RPMI7951 (cell line): ENCODE measurements at regions not wholly inside any gene's neighbourhood (a gene's known extent, or its start where the extent isn't known, plus 50 kb on each side); places are given as distances from the start of the nearest gene placed in this dataset.
"Not testable (repeated sequence)": the region's sequence is repeated elsewhere in the genome, so short reads cannot be mapped to it uniquely, and the experiment has no call there.

Experiments used
- DNase-seq: peaks from one replicate; pipeline ENCODE4 v3.0.0-alpha.2; 2012; ENCODE audit warnings: low read depth

DNA sequence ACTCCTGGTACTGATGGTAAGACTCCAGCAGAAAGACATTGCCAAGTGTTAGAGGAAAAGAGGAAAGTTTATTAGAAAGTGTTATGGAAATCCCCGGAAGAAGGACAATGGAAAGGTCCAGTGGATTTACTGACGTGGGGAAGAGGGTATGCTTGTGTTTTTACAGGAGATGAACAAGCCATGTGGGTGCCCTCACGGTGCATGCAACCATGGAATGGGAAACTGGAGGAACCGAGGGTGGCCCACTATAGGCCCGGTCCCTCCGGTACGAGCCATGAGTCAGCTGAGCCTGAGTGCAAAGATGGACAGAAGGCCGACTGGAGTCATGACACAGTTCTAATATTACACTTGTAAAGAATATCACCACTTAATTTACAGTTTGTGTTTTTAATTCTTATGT is 123.3 kb upstream of the ZCCHC13 start:
- DNase-seq: no peak

GRCh38 chrX:74179990-74180389 is 124.0 kb upstream of the ZCCHC13 start:
- DNase-seq: no peak

DNA sequence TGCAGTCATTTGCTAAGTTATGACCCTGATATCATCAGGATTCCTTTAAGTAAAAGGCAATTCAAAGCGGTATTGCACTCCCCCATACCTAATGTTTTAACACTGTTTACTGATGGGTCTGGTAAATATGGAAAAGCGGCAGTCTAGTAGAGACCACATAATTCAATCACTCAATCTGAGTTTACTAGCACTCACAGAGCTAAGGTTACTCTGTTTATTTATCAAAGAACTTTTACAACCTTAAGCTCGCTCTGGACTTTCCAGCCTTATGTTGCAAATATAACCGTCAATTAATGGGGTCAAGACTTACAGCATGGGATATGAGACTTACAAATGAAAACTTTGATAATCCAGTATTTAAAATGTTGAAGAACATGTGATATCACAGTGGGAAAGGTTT is 124.5 kb upstream of the ZCCHC13 start:
- no peak for DNase-seq

DNA sequence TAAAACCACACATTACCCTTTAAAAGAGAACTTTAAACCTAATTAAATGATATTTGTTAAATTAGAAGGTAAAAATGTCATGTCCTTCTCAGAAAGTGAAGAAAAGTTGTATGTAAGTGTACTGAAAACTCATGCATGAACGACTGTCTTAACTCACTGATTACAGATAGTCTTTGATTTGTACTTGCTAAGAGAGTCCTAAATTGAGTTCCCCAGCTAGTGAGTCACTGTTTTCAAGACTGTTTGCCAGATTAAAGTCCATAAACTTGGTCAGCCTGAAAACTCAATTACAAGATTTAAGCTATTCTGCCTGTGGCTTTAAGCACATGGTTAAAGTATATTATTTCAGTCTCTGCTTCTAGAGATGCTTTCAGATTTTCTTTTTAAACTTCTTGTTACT is 124.9 kb upstream of the ZCCHC13 start:
- peak; percentile 24 for DNase-seq

DNA sequence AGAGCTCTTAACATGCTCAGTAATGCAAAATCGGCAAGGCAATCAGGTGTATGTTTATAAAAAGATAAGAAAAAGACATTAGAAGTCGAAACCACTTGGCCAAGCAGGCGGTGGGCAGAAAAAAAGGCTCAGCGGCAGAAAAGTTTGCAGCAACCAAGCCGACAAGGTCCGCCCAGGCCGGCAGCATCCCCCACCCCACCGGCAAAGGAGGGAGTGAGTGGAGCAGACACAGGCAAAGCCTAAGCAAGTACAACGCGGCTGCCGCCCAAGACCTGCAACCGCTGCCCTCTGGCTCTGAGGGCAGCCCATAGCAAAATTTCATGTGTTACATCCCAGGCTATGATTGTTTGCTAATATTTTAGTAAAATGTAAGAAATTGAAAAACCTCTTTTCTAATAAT is 125.4 kb upstream of the ZCCHC13 start:
- DNase-seq: no peak

DNA sequence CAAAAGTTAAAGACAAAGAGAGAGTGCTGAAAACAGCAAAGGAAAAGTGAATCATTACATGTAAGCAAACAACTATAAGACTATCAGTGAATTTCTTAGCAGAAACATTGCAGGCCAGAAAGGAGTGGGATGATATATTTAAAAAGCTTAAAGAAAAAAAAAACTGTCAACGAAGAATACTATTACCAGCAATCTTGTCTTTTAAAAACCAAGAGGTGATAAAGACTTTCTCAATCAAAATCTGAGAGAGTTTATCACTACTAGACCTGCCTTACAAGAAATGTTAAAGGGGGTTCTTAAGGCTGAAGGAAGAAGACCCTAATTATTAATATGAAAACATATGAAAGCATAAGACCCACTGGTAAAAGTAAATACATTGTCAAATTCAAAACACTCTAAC is 132.5 kb upstream of the ZCCHC13 start:
- DNase-seq: no peak

DNA sequence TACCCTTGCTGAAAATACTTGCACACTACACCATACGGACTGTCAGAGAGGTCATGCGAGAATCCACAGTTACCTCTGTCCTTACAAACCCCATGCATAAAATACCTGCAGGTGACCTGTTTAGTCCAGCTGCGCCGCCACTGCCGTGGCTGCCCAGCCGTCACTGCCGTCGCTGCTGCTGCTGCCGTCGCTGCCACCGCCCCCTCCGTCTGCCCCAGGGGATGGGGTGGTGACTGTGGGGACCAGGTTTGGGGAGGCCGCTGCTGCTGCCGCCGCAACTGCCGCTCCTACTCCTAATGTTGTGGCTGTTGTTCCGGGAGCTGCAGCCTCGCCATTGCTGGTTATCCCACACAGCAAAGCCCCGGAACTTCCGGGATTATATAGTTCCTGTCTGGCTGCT is 141.8 kb upstream of the ZCCHC13 start:
- DNase-seq: no peak

DNA sequence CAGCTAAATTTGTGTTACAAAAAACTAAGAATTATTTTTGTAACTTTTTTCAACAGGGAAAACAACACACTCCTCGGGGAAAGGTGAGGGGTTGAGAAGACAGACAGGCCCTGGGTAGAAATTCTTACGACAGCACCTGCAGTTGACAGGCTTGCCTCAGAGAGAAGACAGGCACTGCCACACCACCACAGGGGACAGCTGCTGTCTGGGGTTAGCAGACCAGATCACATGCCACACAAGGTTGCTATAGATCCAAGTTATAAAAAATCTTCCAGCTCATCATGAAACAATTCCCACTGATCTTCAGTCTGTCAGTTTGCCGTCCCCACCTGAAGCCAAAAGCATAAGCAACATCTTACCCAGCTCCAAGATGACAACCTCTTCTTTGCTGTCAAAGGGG is 143.2 kb upstream of the ZCCHC13 start:
- no peak for DNase-seq

- no peak for DNase-seq
These were observed 143.6 kb upstream of the ZCCHC13 start for GRCh38 chrX:74160358-74160757.

DNA sequence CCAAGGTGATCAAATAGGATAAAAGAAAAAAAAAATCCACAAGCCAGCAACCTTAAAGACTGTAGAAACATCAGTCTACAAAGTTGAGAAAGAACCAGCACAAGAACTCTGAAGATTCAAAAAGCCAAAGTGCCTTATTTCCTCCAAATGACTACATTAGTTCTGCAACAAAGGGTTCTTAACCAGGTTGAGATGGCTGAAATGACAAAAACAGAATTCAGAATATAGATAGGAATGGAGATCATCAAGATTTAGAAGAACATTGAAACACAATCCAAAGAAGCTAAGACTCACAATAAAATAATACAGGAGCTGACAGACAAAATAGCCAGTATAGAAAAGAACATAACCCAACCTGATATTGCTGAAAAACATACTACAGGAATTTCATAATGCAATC is 156.5 kb upstream of the ZCCHC13 start:
- DNase-seq: no peak

- DNase-seq: no peak
These were observed 165.0 kb upstream of the ZCCHC13 start for GRCh38 chrX:74138943-74139342.

GRCh38 chrX:74133156-74133796 is 170.7 kb upstream of the ZCCHC13 start:
- peak; percentile 62 for DNase-seq

DNA sequence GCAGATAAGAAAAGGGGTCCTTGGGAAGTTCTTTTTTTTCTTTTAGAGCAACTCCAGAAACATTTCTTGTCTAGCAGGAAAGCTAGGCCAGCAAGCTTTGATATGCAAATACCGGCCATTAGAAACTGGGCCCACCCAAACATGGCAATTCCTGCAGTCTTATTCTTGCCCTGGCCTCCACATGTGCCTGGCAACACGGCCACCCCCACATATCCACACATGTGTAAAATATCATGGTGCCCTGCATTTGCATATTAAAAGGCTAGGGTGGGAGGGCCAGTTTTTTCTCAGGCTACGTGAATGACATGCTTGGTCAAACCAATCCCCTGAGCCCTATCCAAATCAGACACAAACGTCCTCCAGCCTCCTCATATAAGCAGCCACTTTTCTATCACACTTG is 171.7 kb upstream of the ZCCHC13 start:
- no peak for DNase-seq

DNA sequence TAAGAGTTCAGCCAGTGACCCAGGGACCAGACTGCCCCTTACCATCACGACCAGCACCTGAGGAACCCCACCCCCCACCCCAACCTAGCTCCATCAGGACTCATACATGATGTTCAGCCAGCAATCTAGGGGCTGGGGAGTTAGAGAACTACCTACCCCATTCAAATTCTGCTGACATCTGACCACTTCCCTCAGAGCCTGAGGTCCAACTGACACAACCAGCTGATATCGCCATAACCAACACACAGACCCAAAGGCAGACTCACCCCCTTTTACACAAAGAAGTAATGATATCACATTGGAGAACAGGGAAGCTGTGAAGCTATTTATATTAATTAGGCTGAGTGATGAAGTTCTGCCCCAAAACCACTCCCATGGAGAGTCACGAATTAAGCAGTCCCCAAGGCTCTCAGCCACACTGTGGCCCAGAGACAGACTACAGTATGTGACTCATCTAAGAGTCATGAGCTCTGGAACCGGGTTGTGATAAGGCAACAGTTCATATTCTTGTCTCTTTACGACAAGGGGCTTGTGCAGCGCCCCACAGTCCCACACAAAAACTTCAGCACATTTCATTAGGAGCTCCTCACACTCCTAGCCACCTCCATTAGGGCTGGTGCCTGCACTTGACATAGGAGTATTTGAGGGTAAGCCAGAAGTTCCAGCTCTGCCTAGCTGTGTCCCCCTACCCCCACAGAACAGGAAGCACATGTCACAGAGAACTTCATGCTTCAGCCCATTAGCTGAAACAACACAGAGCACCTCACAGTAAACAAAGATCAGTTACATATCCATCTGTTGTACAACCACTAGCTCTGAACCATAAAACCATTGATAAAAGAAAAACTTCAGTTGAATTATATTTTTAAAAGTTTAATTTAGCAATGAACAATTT is 184.7 kb upstream of the ZCCHC13 start:
- peak; percentile 84 for DNase-seq

DNA sequence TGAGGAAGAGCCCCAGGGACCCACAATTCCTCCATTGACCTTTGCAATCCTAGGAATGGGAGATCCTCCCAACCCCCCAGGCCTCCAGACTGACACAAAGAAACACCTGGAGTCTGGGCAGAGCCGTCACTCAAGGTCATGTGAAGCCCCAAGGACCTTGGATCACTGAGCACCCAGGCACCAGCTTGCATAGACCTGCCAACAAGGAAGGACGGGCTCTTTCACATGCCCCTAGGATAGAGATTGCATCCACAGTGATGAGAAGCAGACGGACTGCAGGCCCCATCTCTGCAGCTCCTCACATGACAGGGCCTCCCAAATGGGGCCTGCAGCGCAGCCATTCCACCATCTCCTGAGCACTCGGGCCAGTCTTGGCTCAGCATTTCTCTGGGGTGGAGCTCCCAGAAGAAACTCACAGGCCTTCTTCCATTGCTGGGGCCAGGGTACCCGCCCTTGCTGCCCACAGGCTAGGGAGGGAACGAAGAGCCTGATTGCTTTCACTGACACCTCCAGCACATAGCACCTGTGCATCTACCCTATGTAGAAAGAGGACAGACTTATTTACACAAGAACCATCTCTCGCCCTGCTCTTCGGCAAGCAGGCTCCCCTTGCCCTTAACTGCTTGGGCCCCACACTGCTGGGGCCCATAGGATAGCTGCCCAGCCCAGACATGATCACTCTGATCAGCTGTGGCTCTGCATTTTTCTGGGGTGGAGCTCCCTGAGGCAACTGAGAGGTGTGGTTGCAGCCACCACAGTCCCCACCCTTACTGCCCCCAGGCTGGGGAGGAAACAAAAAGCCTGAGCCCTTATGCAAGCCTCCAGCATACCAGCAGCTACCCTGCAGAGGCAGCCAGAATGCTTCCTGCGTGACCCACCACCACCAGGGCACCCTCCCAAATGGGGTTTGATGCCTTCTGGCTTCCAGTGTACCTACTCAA is 185.7 kb upstream of the ZCCHC13 start:
- peak; percentile 53 for DNase-seq

DNA sequence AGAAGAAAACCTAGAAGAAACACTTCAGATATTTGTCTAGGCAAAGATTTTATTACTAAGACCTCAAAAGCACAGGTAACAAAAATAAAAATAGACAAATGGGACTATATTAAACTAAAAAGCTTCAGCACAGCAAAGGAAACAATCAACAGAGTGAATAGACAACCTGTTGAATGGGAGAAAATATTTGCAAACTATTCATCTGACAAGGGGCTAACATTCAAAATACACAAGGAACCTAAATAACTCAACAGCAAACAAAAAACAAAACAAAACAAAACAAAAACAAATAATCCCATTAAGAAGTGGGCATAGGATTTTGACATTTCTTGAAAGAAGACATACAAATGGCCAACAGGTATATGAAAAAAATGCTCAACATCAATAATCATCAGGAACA is 192.7 kb upstream of the ZCCHC13 start:
- no peak for DNase-seq

DNA sequence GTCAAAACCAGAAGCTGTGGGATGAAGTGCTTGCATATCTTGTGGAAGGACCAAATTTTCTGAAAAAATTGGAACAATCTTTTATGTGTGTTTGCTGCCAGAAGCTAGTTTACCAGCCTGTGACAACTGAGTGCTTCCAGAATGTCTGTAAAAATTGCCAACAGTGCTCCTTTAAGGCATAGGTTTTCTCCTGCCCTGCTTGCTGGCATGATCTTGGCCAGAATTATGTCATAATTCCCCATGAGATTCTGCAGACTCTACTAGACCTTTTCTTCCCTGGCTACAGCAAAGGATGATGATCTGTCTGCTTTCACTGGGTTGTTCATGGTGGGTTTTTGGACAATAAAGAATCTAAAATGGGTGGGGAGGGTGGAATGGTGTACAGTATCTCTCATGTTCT is 196.3 kb upstream of the ZCCHC13 start:
- DNase-seq: no peak

GRCh38 chrX:74104356-74105015 is 199.5 kb upstream of the ZCCHC13 start:
- peak; percentile 73 for DNase-seq

DNA sequence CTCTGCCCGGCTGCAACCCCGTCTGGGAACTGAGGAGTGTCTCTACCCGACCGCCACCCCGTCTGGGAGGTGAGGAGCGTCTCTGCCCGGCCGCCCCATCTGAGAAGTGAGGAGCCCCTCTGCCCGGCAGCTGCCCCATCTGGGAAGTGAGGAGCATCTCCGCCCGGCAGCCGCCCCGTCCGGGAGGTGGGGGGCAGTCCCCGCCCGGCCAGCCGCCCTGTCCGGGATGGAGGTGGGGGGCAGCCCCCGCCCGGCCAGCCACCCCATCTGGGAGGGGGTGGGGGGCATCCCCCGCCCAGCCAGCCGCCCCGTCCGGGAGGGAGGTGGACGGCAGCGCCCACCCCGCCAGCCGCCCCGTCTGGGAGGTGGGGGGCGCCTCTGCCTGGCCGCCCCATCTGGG is 205.6 kb upstream of the ZCCHC13 start:
- DNase-seq: not testable (repeated sequence)

DNA sequence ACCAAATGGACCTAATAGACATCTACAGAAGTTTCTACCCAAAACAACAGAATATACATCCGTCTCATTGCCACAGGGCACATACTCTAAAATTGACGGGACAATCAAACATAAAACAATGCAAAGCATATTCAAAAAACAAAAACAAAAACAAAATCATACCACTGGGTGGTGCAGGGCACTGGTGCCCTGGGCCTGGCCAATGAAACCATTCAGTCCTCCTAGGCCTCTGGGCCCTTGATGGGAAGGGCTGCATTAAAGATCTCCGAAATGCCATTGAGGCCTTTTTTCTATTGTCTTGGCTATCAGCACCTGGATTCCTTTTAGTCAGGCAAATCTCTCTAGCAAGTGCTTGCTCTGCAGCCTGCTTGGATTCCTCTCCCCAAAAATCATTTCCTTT is 213.9 kb upstream of the ZCCHC13 start:
- no peak for DNase-seq

GRCh38 chrX:74085642-74086236 is 218.2 kb upstream of the ZCCHC13 start:
- no peak for DNase-seq
